ENCODE measurements at regions not wholly inside any gene's neighbourhood (a gene's known extent, or its start where the extent isn't known, plus 50 kb on each side); places are given as distances from the start of the nearest gene placed in this dataset.

DNA sequence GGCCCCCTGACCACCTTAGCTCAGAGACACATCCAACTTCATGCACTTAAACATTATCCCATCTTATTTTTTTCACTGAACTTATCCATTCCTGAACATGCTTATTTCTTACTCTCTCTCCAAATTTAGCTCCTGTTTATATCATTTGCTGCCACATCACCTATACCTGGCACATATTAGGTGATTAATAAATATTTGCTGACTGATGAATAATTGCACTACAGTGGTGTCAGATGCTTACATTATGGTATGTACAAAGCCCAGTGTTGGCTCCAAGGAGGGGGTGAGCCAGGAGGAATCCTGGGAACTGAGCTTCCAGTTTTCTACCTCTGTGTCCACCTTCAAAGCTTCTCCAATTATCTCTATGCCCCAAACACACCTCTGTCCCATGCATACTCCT lies 124.0 kb upstream of the PMFBP1 start:
- no peaks in the 10 kb centered on the region for H3K4me1 ChIP-seq (ENCODE audit: low read depth, poor library complexity, severe bottlenecking)
- TF ChIP-seq, protein P1, sequence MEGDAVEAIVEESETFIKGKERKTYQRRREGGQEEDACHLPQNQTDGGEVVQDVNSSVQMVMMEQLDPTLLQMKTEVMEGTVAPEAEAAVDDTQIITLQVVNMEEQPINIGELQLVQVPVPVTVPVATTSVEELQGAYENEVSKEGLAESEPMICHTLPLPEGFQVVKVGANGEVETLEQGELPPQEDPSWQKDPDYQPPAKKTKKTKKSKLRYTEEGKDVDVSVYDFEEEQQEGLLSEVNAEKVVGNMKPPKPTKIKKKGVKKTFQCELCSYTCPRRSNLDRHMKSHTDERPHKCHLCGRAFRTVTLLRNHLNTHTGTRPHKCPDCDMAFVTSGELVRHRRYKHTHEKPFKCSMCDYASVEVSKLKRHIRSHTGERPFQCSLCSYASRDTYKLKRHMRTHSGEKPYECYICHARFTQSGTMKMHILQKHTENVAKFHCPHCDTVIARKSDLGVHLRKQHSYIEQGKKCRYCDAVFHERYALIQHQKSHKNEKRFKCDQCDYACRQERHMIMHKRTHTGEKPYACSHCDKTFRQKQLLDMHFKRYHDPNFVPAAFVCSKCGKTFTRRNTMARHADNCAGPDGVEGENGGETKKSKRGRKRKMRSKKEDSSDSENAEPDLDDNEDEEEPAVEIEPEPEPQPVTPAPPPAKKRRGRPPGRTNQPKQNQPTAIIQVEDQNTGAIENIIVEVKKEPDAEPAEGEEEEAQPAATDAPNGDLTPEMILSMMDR (conservative IDR thresholded peaks at IDR 0.05; ENCODE audit: low read depth, low read length) = no peak
- no peaks in the 10 kb centered on the region for H3K36me3 ChIP-seq (ENCODE audit: insufficient read depth)
- no peak overlapping the region for H3K27ac ChIP-seq
- H3K79me2 ChIP-seq (ENCODE audit: insufficient read depth, low read depth) = no peaks in the 10 kb centered on the region
- no peaks in the 10 kb centered on the region for H3K27me3 ChIP-seq (ENCODE audit: insufficient read depth, low read depth)
- H3K4me3 ChIP-seq (IDR thresholded peaks at IDR 0.05; ENCODE audit: insufficient read depth, low read depth, low read length) = no peak overlapping the region
- no peaks in the 10 kb centered on the region for H4K20me1 ChIP-seq (ENCODE audit: insufficient read depth)
- H3K9ac ChIP-seq = no peak overlapping the region
- no peak overlapping the region for H3K4me2 ChIP-seq
- H2AFZ ChIP-seq (ENCODE audit: low read depth) = no peak overlapping the region

DNA sequence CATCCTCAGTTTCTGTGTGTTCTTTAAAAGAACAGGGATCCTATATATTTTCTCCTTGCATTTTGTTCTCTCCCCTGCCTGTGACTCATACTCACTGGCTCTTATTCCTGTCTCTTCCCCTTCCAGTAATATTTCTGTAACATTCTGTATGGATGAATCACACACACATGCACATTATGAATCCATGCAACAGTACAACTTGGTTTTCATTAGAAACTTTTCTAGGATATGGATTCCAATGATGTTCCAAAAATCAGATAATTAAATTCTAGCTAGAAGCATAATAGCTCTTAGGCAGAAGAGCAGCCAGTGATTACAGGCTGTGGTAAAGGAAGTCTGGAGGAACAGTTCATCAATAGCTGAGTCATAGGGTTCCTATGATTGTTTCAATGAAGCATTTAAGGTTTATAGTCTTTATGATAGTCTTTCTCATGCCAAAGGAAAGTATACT lies 119.6 kb upstream of the PMFBP1 start:
- Histone ChIP-seq H3K4me3 (IDR thresholded peaks at IDR 0.05; ENCODE audit: insufficient read depth, low read depth, low read length) (no peak overlapping the region), H3K9ac (no peak overlapping the region), H2AFZ (ENCODE audit: low read depth) (no peak overlapping the region), H3K27ac (no peak overlapping the region), H3K4me1 (ENCODE audit: low read depth, poor library complexity, severe bottlenecking) (no peaks in the 10 kb centered on the region), H3K79me2 (ENCODE audit: insufficient read depth, low read depth) (no peaks in the 10 kb centered on the region), H3K36me3 (ENCODE audit: insufficient read depth) (no peaks in the 10 kb centered on the region), H3K4me2 (no peak overlapping the region), H4K20me1 (ENCODE audit: insufficient read depth) (no peaks in the 10 kb centered on the region), H3K27me3 (ENCODE audit: insufficient read depth, low read depth) (no peaks in the 10 kb centered on the region)
- TF ChIP-seq, protein P1 (conservative IDR thresholded peaks at IDR 0.05; ENCODE audit: low read depth, low read length) = no peak

DNA sequence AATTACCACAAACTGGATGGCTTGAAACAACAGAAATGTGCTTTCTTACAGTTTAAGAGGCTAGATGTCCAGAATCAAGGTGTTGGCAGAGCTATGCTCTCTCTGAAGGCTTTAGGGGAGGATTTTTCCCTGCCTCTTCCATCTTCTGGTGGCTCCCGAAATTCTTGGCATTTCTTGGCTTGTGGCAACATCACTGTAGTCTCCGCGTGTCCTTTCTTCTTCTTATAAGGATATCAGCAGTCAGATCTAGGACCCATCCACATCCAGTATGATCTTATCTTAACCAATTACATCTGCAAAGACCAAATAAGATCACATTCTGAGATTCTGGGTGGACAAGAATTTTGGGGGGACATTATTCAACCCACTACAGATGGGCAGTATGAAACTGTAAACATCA lies 119.2 kb upstream of the PMFBP1 start:
- H3K4me3 ChIP-seq (IDR thresholded peaks at IDR 0.05; ENCODE audit: insufficient read depth, low read depth, low read length) = no peak overlapping the region
- TF ChIP-seq, protein P1 (conservative IDR thresholded peaks at IDR 0.05; ENCODE audit: low read depth, low read length) = no peak
- H3K79me2 ChIP-seq (ENCODE audit: insufficient read depth, low read depth) = no peaks in the 10 kb centered on the region
- no peak overlapping the region for H2AFZ ChIP-seq (ENCODE audit: low read depth)
- no peak overlapping the region for H3K9ac ChIP-seq
- no peaks in the 10 kb centered on the region for H4K20me1 ChIP-seq (ENCODE audit: insufficient read depth)
- no peak overlapping the region for H3K4me2 ChIP-seq
- H3K36me3 ChIP-seq (ENCODE audit: insufficient read depth) = no peaks in the 10 kb centered on the region
- no peak overlapping the region for H3K27ac ChIP-seq
- H3K27me3 ChIP-seq (ENCODE audit: insufficient read depth, low read depth) = no peaks in the 10 kb centered on the region
- no peaks in the 10 kb centered on the region for H3K4me1 ChIP-seq (ENCODE audit: low read depth, poor library complexity, severe bottlenecking)

DNA sequence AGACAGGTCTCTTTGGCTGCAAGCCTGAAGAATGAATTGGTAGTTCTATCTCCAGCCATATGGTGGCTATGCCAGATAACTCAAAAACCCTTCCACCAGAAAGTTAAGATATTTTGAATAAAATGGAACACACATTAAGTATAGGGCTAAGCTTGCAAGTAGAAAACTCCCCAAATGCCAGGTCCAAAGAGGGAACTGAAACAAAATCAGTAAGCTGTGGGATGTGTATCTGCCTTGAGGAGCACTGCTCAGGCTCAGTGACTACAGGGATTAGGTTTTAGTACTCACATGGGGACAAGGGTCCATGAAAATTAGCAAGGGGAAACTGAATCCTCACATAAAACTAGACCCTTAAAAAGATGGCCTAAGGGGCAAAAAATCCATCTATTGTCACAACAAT lies 115.7 kb upstream of the PMFBP1 start:
- no peak overlapping the region for H3K4me3 ChIP-seq (IDR thresholded peaks at IDR 0.05; ENCODE audit: insufficient read depth, low read depth, low read length)
- H4K20me1 ChIP-seq (ENCODE audit: insufficient read depth) = no peaks in the 10 kb centered on the region
- H3K27me3 ChIP-seq (ENCODE audit: insufficient read depth, low read depth) = no peaks in the 10 kb centered on the region
- no peaks in the 10 kb centered on the region for H3K79me2 ChIP-seq (ENCODE audit: insufficient read depth, low read depth)
- no peak overlapping the region for H2AFZ ChIP-seq (ENCODE audit: low read depth)
- no peak overlapping the region for H3K4me2 ChIP-seq
- TF ChIP-seq, protein P1 (conservative IDR thresholded peaks at IDR 0.05; ENCODE audit: low read depth, low read length) = no peak
- H3K36me3 ChIP-seq (ENCODE audit: insufficient read depth) = no peaks in the 10 kb centered on the region
- H3K9ac ChIP-seq = no peak overlapping the region
- no peak overlapping the region for H3K27ac ChIP-seq
- H3K4me1 ChIP-seq (ENCODE audit: low read depth, poor library complexity, severe bottlenecking) = no peaks in the 10 kb centered on the region
